ENCODE measurements at regions not wholly inside any gene's neighbourhood (a gene's known extent, or its start where the extent isn't known, plus 50 kb on each side); places are given as distances from the start of the nearest gene placed in this dataset.
A peak's percentile ranks its signal among the peaks of the same experiment; 100 is the strongest.

DNA sequence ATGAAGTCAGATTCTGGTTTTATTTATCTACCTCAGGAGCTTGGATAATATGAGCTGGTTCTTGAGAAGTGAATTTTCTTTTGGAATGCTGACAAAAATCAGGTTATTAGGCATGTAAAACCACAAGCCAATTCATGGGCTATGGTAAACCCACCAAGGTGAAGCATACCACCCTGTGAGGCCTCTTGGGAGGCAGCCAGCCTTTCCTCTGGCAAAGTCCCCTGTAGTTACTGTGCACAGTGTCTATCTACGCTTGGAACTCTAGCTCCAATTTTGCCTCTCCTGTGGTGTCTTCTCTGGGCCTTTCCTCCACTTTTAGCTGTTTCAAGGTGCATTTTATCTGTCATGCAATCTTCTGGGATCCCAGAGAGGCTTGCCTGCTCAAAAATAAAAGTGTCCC is 242.7 kb upstream of the ZSWIM2 start:
- TF ChIP-seq POLR2A (IDR thresholded peaks at IDR 0.05; ENCODE audit: extremely low read depth, insufficient read length) (no peak), MYC (IDR thresholded peaks at IDR 0.05; ENCODE audit: low read depth, low read length) (no peak)
- TF ChIP-seq, protein P1, sequence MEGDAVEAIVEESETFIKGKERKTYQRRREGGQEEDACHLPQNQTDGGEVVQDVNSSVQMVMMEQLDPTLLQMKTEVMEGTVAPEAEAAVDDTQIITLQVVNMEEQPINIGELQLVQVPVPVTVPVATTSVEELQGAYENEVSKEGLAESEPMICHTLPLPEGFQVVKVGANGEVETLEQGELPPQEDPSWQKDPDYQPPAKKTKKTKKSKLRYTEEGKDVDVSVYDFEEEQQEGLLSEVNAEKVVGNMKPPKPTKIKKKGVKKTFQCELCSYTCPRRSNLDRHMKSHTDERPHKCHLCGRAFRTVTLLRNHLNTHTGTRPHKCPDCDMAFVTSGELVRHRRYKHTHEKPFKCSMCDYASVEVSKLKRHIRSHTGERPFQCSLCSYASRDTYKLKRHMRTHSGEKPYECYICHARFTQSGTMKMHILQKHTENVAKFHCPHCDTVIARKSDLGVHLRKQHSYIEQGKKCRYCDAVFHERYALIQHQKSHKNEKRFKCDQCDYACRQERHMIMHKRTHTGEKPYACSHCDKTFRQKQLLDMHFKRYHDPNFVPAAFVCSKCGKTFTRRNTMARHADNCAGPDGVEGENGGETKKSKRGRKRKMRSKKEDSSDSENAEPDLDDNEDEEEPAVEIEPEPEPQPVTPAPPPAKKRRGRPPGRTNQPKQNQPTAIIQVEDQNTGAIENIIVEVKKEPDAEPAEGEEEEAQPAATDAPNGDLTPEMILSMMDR (IDR thresholded peaks at IDR 0.05; ENCODE audit: low read depth, low read length) = no peak
- TF ChIP-seq, protein P2, sequence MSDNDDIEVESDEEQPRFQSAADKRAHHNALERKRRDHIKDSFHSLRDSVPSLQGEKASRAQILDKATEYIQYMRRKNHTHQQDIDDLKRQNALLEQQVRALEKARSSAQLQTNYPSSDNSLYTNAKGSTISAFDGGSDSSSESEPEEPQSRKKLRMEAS (IDR thresholded peaks at IDR 0.05; ENCODE audit: low read depth, low read length) = no peak
- H3K4me3 ChIP-seq (ENCODE audit: low read depth, low read length) = no peak overlapping the region
- no peak for DNase-seq (ENCODE audit: low read depth)

DNA sequence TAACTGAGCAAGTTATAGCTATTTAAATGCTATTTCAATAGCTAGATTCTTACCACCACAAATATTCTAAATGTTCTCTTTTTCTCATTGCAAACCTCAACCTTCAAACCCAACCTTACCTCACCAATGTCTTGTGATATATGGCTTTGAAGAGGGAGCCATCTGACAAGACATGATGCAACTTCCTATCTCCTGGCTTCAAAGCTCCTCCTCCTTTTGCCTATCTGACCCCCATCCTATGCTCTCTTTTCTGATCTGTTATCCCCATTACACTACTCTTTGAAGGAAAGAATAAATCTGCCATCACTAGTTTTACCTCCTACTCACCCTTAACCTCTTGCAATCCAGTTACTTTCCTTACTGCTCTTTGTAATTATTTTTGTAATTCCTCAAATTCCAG is 235.6 kb upstream of the ZSWIM2 start:
- H3K4me3 ChIP-seq (ENCODE audit: low read depth, low read length) = no peak overlapping the region
- TF ChIP-seq MYC (IDR thresholded peaks at IDR 0.05; ENCODE audit: low read depth, low read length) = no peak
- TF ChIP-seq, protein P2 (IDR thresholded peaks at IDR 0.05; ENCODE audit: low read depth, low read length) = no peak
- TF ChIP-seq POLR2A (IDR thresholded peaks at IDR 0.05; ENCODE audit: extremely low read depth, insufficient read length) = no peak
- TF ChIP-seq, protein P1 (IDR thresholded peaks at IDR 0.05; ENCODE audit: low read depth, low read length) = no peak
- DNase-seq (ENCODE audit: low read depth) = no peak

DNA sequence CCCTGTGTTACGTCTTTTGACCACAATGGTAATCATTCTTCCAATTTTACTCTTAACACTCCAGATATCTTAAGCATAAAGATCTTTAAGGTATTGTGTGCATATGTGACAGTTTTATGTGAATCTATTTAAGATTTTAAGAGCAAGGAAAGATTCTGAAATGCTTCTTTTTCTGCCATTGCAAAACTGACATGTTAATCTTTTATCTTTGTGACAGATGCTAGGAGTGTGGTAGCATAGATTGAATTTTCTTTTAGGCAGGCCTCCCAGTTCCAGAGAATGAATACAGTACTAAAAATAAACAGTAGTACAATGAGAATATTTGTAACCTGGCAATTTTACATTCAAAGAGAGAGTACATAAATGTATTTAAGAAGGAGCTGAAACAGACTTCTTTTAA is 232.5 kb upstream of the ZSWIM2 start:
- TF ChIP-seq MYC (IDR thresholded peaks at IDR 0.05; ENCODE audit: low read depth, low read length) (no peak), POLR2A (IDR thresholded peaks at IDR 0.05; ENCODE audit: extremely low read depth, insufficient read length) (no peak)
- TF ChIP-seq, protein P2 (IDR thresholded peaks at IDR 0.05; ENCODE audit: low read depth, low read length) = no peak
- TF ChIP-seq, protein P1 (IDR thresholded peaks at IDR 0.05; ENCODE audit: low read depth, low read length) = no peak
- no peak for DNase-seq (ENCODE audit: low read depth)
- H3K4me3 ChIP-seq (ENCODE audit: low read depth, low read length) = no peak overlapping the region

DNA sequence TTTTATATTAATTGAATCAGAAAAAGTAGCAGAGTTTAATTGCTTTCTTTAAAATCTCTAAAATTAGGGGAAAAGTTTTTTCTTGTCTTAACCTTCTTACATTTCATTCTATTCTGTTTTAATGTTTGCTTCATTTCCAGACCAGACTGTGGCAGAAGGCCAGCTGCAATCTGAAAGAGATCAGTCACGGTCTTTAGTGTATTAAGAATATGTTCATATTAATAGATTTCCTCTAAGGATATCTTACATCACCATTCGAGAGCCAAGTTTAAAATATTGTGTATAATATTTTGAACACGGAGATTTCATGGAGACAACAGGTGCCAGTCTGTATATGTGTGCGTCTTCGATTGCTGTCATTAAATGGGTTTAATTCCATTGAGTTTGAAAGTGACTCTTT is 230.9 kb upstream of the ZSWIM2 start:
- no peak for DNase-seq (ENCODE audit: low read depth)
- H3K4me3 ChIP-seq (ENCODE audit: low read depth, low read length) = no peak overlapping the region
- TF ChIP-seq, protein P2 (IDR thresholded peaks at IDR 0.05; ENCODE audit: low read depth, low read length) = no peak
- TF ChIP-seq MYC (IDR thresholded peaks at IDR 0.05; ENCODE audit: low read depth, low read length) = no peak
- no peak for TF ChIP-seq POLR2A (IDR thresholded peaks at IDR 0.05; ENCODE audit: extremely low read depth, insufficient read length)
- TF ChIP-seq, protein P1 (IDR thresholded peaks at IDR 0.05; ENCODE audit: low read depth, low read length) = no peak

DNA sequence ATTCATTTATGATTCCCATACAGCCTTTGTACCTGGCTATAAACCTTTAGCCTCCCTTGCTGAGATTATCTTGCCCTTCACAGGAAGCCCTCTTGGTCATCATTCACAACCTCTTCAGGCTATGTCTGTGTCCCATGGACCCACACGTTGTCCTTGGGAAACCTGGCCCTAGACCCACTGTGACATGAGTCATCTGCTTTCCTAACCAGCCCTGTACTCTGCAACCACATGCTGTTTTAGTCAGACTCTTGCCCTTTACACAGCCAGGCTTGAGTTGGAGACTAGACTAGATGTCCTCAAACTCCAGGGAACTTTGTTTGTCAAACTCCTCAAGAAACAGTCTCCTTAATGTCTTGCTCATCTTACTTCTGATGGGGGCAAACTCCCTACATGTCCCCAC is 229.3 kb upstream of the ZSWIM2 start:
- TF ChIP-seq MYC (IDR thresholded peaks at IDR 0.05; ENCODE audit: low read depth, low read length) (no peak), POLR2A (IDR thresholded peaks at IDR 0.05; ENCODE audit: extremely low read depth, insufficient read length) (no peak)
- TF ChIP-seq, protein P1 (IDR thresholded peaks at IDR 0.05; ENCODE audit: low read depth, low read length) = no peak
- TF ChIP-seq, protein P2 (IDR thresholded peaks at IDR 0.05; ENCODE audit: low read depth, low read length) = no peak
- peak; percentile 12 for DNase-seq (ENCODE audit: low read depth)
- H3K4me3 ChIP-seq (ENCODE audit: low read depth, low read length) = no peak overlapping the region

DNA sequence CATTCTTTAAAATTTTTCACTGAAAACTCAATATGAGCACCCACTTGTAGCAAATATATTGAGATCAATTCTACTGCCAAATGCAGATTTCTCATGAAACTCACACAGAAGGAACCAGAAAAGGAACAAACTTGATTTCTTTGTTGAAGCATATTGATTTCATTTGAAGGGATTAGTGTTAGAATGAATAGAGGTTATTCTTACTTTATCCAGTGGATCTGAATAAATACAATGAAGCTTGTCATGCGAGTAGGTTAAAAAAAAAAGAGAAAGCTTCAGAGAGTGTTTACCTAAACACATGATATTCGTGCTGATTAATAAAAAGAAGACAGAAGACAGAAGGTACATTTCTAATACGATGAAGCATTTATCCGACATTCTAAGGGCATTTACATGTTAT is 226.7 kb upstream of the ZSWIM2 start:
- TF ChIP-seq, protein P2 (IDR thresholded peaks at IDR 0.05; ENCODE audit: low read depth, low read length) = no peak
- TF ChIP-seq POLR2A (IDR thresholded peaks at IDR 0.05; ENCODE audit: extremely low read depth, insufficient read length) = no peak
- TF ChIP-seq MYC (IDR thresholded peaks at IDR 0.05; ENCODE audit: low read depth, low read length) = no peak
- TF ChIP-seq, protein P1 (IDR thresholded peaks at IDR 0.05; ENCODE audit: low read depth, low read length) = no peak
- no peak overlapping the region for H3K4me3 ChIP-seq (ENCODE audit: low read depth, low read length)
- DNase-seq (ENCODE audit: low read depth) = no peak

Data from NB4 (cell line).